ENCODE measurements at regions not wholly inside any gene's neighbourhood (a gene's known extent, or its start where the extent isn't known, plus 50 kb on each side); places are given as distances from the start of the nearest gene placed in this dataset.

- TF ChIP-seq CTCF (conservative IDR thresholded peaks at IDR 0.05) = no peak
- TF ChIP-seq EZH2 (IDR thresholded peaks at IDR 0.05; ENCODE audit: low read depth) = no peak
Measured at GRCh38 chr2:181362561-181362960, 94.6 kb upstream of the ITGA4 start.
